GM18867 (cell line): ENCODE measurements at regions not wholly inside any gene's neighbourhood (a gene's known extent, or its start where the extent isn't known, plus 50 kb on each side); places are given as distances from the start of the nearest gene placed in this dataset.
A peak's percentile ranks its signal among the peaks of the same experiment; 100 is the strongest.

Source experiments
- ATAC-seq: cut with Tn5 transposase; IDR thresholded peaks from one replicate; pipeline ENCODE4 v1.9.1; 2021; ENCODE audit warnings: mild to moderate bottlenecking, moderate library complexity; ENCODE audit not compliant: unreplicated experiment

DNA sequence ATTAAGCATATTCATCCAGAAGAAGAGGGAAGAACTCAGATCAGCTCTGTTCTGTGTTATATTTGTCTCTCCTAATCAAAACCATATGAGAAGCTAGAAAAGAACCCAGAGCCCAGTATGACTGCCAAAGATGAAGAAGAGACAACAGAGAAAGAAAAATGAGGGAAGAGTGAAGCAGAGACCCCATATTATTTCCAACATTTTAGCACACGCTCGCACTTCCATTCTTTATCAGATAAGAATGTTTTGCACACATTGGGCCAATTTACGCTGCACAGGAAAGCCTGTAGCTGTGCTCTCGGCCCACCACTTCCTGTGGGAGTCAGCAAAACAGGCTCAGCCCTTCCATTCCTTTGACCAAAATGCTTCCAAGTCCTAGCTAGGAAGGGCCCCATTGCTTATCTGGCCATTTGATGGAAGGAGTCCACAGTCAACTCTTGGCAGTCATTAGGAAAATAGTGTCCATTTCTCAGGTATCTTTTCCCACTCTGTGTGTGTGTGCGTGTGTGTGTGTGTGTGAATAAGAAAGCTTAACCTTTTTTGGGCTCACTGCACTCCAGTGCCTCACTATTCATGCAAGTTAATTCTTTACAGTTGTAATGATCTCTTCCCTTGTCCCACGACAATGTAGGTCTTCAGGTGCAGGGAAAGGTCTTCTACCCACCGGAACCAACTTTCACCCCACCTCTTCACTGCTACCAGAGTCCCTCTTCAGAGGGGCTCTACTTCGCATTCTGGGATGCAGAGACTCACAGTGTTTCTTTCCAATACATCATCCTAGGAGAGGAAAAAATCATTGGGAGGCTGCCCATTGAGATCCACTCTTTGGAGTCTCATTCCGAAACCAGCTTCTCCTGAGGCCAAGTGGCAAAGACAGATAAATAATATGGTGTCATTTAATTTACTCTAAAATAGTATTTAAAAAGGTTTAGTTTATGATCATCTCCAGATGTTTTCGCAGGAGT, 237.5 kb downstream of the COG6 start:
- no peak for ATAC-seq

DNA sequence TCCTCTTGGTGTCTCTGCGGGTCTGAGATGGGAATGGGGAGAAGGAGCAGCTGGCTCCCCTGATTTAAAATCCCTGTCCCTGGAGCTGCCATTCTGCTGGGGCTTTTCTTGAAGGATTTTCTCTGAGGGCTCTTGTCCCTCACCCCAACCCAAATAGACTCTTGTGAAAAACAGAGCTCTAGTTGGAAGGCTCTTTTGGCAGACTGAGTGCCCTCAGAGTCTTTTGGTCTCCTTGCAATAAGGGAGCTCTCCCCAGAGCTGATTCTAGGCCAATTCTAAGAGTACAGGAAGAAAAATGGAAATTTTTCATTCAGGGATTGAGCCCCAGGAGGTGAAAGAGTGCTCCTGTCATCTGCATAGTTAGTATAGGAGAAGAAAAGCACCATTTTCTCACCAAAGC, 238.3 kb downstream of the COG6 start:
- no peak for ATAC-seq

DNA sequence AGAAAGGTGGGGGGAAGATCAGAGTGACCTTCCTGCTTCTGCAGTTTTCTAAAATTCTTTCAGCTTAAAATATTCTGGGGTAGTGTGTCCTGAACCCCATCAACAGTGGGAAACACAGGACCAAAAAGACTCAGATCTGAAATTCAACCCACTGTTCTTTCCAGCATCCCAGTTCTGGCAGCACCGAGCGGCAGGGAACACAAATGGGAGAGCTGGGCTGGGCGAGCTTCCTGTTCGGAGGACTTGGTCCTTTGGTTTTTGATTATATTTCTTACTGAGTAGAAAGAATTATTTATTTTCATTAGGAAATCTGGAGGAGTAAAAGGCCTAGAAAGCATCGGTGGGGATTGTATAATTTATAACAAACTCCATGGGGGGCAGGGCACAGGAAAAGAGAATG, 239.1 kb downstream of the COG6 start:
- no peak for ATAC-seq

DNA sequence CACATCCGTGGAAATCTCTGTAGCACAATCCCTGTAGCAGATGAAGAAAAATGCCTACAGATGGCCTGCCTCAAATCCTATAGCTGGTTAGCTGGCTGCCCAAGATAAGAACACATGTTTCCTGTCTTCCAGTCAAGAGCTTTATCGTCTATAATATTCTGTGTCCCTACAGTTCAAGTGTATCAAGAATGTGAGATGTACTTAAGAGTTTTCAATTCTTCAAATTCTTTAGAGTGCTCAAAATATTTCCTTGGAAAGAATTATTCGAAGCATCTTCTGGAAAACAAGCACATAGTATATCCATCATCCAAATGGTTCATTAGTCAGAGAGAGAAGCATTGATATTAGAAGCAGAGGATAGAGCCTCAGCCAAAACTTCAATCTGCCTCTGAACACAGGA, 239.8 kb downstream of the COG6 start:
- ATAC-seq = no peak

DNA sequence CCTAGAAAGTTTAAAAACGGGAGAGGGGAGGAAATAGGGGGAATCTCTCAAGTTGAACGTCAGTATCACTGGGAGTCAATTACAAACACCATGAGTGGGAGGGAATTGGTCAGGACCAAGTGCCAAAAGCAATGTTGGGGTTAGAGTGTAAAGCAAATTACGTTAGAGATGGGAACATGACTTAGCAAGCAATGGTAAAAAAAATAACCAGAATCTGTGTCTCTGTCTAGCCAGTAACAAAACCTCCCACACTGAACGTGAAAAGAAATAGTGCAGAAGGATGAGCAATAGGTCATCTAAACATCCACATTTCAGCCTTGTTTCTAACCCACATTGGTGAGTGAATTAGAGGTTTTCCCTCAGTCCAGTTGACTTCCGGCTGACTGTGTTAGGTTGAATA, 242.2 kb downstream of the COG6 start:
- no peak for ATAC-seq

DNA sequence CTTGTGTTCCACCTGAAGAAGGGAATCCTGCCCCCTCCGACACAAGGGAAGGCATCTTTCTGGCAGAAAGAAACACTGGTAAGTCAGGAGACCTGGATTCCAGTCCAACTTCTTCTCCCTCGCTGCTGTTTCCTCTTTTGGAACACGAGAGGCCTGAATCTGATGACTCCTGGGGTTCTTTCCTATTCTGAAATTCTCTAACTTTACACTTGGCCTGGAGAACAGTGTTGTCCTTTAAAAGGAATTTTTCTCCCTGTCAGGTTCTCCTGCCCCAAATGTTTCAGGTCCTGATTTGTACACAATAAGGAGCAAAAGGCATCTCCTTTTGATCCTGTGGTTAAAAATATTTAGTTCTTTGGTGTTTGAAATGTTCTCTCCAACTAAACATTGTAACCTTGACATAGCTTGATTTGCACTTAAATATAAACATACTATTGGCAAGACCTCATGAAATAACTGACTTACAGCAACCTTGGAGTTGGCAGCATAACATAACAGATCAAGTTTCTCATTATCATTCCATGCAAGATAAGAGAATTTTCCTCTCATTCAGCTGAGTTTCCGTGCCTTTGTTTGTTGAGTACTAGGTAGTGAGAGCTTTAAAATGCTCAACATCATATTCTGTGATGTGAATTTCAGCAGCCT, 244.8 kb downstream of the COG6 start:
- no peak for ATAC-seq

DNA sequence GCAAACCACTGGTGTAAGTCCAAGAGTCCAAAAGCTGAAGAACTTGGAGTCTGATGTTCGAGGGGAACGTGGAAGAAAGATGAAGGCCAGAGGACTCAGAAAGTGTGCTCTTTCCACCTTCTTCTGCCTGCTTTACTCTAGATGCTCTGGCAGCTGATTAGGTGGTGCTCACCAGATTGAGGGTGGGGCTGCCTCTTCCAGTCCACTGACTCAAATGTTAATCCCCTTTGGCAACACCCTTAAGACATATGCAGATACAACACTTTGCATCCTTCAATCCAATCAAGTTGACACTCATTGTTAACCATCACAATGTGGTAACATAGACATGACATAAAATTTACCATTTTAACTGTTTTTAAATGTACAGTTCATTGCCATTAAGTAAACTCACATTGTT, 249.5 kb downstream of the COG6 start:
- ATAC-seq = no peak

DNA sequence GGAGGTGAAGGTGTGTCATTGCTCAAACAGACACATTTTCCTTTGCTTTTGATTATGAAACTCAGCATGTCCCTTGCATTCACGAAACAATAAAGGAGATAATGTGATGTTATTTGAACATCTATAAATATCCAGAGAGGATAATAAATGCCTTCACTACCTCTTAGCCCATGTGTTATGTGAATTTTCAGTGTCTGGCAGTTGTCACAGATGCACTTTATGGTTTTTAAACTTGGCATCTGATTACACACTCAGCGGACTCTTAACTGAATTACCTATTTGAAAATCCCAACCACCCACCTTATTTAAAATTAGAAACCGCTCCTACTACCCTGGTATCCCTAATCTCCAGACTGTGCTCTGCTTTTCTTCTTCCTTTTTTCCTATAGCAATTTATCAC, 254.2 kb downstream of the COG6 start:
- ATAC-seq = no peak

DNA sequence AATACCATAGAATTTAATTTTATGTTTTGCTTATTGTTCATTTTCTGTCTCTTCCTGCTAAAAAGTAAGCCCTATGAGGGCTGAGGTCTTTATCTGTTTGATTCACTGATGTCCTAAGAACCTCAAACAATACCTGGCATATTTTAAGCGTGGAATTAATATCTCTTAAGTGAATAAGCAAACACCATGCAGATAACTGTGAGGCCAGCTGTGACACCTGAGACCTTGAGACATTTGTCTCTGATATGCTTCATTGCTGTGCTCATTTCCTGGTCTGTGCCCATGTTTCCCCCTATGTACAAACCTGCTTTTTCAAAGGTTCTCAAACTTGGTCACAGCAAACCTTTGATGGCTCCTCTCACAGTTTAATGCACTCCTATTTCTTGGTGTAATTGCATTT, 254.6 kb downstream of the COG6 start:
- no peak for ATAC-seq

DNA sequence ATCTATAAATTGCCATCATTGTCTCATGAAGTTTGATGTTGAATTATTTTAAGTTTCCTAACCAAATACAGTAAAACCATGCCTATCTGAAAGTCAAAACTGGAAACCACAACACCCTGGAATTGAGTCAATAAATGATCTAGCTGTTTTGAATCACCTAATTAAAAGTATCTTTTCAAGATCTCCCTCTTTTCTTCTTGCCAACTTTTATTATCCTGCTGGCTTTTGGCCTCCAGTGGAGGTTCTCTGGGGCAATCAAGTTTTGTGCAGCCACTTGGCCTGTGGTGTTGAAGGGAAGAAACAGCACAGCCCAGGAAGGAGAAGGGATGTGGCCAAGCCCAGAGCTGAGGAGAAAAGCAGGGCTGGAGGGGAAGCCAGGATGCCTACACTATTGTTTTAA, 255.4 kb downstream of the COG6 start:
- no peak for ATAC-seq

DNA sequence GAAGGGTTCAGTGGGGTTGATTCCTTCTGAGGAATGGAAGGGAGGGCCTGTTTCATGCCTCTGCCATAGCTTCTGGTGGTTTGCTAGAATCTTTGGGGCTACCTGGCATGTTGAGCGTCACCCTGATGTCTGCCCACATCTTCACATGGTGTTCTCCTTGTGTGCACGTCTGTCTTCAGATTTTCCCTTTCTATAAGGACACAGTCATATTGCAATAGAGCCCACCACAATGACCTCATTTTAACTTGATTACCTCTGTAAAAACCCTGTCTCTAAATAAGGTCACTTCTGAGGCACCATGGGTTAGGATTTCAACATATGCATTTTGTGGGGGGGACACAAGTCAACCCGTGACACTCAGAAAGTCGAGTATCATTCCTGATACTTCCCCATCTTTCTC, 257.9 kb downstream of the COG6 start:
- no peak for ATAC-seq

DNA sequence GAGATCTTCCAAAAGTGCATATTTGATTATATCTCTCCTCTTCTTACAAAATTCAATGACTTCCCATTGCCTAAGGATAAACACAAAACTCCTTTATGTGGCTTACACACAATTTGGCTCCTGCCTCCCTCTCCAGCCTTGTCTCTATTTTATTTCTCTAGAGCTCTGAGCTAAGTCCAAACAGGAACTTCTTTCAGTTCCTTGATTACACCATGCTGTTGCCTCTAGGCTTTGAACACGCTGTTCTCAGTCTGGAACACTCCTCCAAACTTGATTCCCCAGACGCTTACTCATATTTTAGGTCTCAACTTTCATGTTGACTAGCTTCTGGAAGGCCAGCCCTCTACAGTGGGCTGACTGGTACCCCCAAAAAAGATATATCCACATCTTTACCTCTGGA, 258.5 kb downstream of the COG6 start:
- no peak for ATAC-seq

DNA sequence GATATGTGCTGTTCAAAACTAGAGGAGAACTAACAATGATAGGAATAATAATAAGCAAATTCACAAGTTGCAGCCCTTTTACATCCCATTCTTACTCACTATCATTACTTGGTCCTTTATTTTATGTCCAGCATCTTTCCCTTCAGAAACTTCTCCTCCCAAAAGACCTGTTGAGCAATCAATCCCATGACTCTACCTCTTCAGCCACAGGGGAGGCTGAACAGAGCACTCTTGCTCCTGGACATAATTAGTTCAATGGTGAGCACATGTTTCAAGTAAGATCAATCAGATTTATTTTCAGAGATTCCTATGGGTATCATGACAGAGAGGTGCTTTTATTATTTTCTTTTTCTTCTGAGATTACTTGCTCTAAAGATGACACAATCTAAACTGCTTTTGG, 260.0 kb downstream of the COG6 start:
- no peak for ATAC-seq

DNA sequence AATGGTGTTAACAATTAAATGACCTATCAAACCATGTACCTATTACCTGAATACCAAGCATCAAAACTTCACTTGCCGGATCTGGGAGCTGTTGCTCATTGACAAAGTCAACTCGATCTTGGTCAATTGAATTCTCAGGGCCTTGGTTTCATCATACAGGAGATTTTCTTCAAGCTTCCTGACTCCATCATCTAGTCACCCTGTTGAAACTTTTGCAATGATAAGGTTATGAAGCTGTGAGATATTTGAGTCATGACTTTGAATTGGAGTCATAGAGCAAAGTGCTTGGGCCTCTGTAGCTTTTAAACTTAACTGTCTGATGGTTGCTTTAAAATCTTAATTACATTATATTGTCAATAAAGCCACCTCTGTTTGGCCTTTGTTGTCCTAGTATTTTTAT, 260.9 kb downstream of the COG6 start:
- no peak for ATAC-seq

DNA sequence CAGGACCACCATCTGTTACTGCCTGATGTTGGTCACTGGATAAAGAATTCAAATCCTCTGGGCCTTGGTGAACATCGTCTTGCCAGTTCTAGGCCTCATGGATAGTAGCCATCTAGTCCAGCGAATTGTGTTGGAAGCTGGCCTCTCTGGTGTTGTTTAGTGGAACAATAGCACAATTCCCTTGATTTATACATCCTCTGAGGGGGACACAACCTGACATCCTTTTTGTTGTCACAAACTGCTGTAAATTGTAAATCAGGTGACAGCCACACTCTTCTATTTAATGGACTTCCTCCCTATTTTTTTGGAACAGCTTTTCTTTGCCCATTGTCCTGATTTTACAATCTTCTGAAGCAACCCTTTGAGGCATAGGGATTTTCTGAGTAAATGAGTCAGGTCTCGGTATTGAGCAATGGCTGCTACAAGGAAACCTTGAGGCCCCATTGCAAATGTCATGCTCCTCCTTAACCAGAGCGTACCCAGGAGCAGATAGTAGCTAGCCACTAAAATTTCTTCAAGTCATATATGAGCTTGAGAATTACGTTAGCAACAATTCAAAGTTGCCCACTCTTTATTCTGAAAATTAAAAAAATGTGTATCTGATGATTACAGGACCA, 263.3 kb downstream of the COG6 start:
- no peak for ATAC-seq

DNA sequence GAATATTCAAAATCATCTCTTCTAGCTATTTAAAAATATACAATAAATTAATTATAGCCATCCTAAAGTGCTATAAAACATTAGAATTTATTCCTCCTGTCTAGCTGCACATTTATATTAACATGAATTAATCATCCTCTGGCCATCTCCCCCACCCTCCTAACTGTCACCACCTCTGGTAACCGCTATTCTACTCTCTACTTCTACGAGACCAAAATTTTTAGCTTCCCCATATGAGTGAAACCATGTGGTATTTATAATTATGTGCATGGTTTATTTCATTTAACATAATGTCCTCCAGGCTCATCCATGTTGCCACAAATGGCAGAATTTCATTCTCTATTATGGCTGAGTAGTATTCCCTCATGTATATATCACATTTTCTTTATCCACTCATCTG, 265.2 kb downstream of the COG6 start:
- no peak for ATAC-seq

DNA sequence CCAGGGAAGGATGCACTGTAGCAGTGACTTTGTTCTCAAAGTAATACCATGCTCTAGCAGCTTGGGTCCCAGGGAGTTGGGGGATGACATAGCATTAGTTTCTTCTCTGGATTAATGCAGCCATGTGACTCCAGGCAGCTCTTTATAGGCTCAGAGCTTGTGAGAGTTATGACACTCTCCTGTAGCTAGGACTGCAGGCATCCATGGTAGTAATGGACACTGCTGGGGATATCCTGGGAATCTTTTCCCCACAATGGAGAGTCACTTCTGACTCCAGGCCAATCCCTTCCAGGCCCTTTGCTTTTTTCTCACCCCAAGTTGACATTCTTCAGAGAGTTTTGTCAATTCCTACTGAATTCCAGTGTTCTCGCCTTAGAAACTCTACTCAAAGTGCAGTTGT, 270.9 kb downstream of the COG6 start:
- ATAC-seq = no peak

DNA sequence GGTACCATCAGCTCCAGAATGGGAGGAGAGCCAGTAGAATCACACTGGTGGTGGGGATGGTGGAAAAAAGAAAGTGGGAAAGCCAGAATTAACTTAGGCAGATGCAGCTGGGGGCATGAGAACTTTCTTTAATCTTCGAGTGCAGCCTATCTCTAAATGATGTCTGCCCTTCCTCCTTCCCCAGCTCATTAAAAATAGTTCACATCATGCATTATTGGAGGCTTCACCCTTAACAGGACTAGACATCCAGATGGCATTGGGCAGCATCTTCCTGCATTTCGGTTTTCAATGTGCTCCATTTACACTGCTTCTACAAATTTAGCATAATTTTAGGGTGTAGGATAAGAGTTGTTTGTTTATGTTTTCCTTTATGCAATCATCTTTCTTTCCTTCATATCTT, 272.8 kb downstream of the COG6 start:
- ATAC-seq = no peak

DNA sequence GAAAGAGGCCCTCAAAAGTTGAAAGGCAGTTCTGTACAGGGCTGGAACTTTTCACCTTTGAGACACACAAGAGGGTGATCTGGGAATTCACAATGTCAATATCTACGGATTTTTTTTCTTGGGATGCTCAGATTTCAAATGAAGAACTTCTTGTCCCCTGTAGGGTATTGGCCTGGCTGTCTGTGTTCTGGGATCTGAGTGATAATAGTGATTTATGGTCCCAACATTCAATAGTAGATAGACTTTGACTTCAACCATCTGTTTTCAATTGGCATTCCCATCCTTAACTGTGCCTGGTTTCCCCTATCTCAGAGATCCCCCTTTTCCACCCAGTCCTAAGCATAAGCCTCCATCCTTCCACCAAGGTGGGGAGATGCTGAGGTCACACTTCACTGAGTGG, 274.1 kb downstream of the COG6 start:
- ATAC-seq = peak; percentile 10

DNA sequence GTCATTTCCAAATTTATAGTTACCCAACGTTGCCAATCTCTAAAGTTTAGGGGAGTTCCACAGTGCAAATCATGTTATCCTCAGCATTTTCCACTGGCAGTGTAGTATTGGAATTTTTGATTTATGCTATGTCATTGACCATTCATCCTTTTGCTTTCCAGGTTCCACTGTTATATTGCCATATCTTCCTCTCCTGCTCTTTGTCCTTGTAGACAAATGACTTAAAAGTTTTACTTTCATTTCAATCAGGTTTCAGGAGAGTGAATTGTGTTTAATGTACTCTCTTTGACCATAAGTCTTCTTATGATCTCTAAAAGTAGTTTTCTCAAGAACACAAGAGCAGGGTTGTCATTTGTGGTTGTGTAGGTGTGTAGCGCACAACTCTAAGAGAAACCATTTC, 274.6 kb downstream of the COG6 start:
- ATAC-seq = peak; percentile 57

DNA sequence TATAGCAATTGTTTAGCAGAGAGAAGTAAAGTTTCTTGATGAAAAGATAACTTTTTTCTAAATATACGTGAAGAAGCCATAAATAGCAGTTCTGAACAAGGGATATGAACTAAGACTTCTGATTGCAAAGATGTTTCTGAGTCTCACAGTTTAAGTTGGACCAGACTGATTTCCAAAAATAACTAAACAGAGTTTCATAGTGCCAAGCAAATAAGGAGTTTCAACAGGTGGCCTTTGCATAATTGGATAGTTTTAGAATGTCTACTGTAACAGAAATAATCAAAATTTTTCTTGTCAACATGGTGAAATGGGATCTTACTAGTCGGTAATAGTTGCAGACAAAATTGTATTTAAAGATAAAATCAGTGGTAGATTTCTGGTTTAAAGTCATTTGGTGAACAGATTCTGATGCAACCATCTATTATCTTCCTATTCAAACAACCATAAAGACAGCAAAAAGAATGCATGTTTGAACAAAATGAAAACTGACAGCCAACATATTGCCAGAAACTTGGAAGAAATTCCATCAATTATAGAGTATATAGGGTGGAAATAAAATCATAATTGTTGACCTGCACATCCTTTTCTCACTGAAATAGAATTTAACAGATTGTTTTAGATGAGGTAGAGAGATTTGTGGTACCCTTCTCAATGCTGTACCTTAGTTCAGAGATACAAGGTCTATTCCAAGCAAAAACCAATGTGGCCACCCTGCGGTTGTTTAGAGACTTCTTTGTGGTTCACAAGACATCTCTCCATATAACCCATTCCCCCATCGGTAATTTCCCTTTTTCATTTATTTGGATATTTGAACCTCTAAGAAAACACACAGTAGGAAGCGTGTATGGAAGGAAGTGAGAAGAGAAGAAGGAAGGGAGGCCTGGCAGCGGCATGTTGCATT, 275.3 kb downstream of the COG6 start:
- peak; percentile 53 for ATAC-seq
